ENCODE measurements at regions not wholly inside any gene's neighbourhood (a gene's known extent, or its start where the extent isn't known, plus 50 kb on each side); places are given as distances from the start of the nearest gene placed in this dataset.
"Not testable (repeated sequence)": the region's sequence is repeated elsewhere in the genome, so short reads cannot be mapped to it uniquely, and the experiment has no call there.

GRCh38 chr3:22732641-22733040 lies 470.5 kb upstream of the UBE2E2 start:
- Histone ChIP-seq H2AFZ (ENCODE audit: low read length) (no peak overlapping the region), H3K4me3 (ENCODE audit: insufficient read depth, low read length) (no peak overlapping the region), H4K20me1 (ENCODE audit: insufficient read depth, low read length) (no peaks in the 10 kb centered on the region), H3K27ac (ENCODE audit: low read depth, low read length) (no peak overlapping the region), H3K4me1 (ENCODE audit: insufficient read depth, low read length) (no peaks in the 10 kb centered on the region), H3K27me3 (ENCODE audit: insufficient read depth, low read length) (no peaks in the 10 kb centered on the region), H3K9me3 (ENCODE audit: low read depth, low read length) (no peaks in the 10 kb centered on the region), H3K4me2 (ENCODE audit: insufficient read depth, low read length) (no peak overlapping the region), H3K79me2 (ENCODE audit: insufficient read depth, low read length) (no peaks in the 10 kb centered on the region), H3K36me3 (ENCODE audit: insufficient read depth, low read length) (no peaks in the 10 kb centered on the region)
- DNase-seq (ENCODE audit: insufficient read length, low spot score, missing footprints): no peak
- TF ChIP-seq CTCF (IDR thresholded peaks at IDR 0.05; ENCODE audit: extremely low read depth, low read depth, low read length): no peak

GRCh38 chr3:22734207-22734606 lies 468.9 kb upstream of the UBE2E2 start:
- Histone ChIP-seq H3K36me3 (ENCODE audit: insufficient read depth, low read length) (no peaks in the 10 kb centered on the region), H3K27ac (ENCODE audit: low read depth, low read length) (no peak overlapping the region), H4K20me1 (ENCODE audit: insufficient read depth, low read length) (no peaks in the 10 kb centered on the region), H3K4me2 (ENCODE audit: insufficient read depth, low read length) (no peak overlapping the region), H3K79me2 (ENCODE audit: insufficient read depth, low read length) (no peaks in the 10 kb centered on the region), H2AFZ (ENCODE audit: low read length) (no peak overlapping the region), H3K9me3 (ENCODE audit: low read depth, low read length) (no peaks in the 10 kb centered on the region), H3K4me3 (ENCODE audit: insufficient read depth, low read length) (no peak overlapping the region), H3K4me1 (ENCODE audit: insufficient read depth, low read length) (no peaks in the 10 kb centered on the region), H3K27me3 (ENCODE audit: insufficient read depth, low read length) (no peaks in the 10 kb centered on the region)
- DNase-seq (ENCODE audit: insufficient read length, low spot score, missing footprints): no peak
- no peak for TF ChIP-seq CTCF (IDR thresholded peaks at IDR 0.05; ENCODE audit: extremely low read depth, low read depth, low read length)

- Histone ChIP-seq H3K4me1 (ENCODE audit: insufficient read depth, low read length) (no peaks in the 10 kb centered on the region), H3K4me2 (ENCODE audit: insufficient read depth, low read length) (no peak overlapping the region), H3K4me3 (ENCODE audit: insufficient read depth, low read length) (no peak overlapping the region), H3K27ac (ENCODE audit: low read depth, low read length) (no peak overlapping the region), H4K20me1 (ENCODE audit: insufficient read depth, low read length) (no peaks in the 10 kb centered on the region), H2AFZ (ENCODE audit: low read length) (no peak overlapping the region), H3K27me3 (ENCODE audit: insufficient read depth, low read length) (no peaks in the 10 kb centered on the region), H3K79me2 (ENCODE audit: insufficient read depth, low read length) (no peaks in the 10 kb centered on the region), H3K9me3 (ENCODE audit: low read depth, low read length) (no peaks in the 10 kb centered on the region), H3K36me3 (ENCODE audit: insufficient read depth, low read length) (no peaks in the 10 kb centered on the region)
- no peak for DNase-seq (ENCODE audit: insufficient read length, low spot score, missing footprints)
- no peak for TF ChIP-seq CTCF (IDR thresholded peaks at IDR 0.05; ENCODE audit: extremely low read depth, low read depth, low read length)
These were observed 468.4 kb upstream of the UBE2E2 start for GRCh38 chr3:22734756-22735155.

GRCh38 chr3:22735373-22735772 lies 467.8 kb upstream of the UBE2E2 start:
- H3K27ac ChIP-seq (ENCODE audit: low read depth, low read length): no peak overlapping the region
- no peaks in the 10 kb centered on the region for H3K9me3 ChIP-seq (ENCODE audit: low read depth, low read length)
- TF ChIP-seq CTCF (IDR thresholded peaks at IDR 0.05; ENCODE audit: extremely low read depth, low read depth, low read length): no peak
- no peaks in the 10 kb centered on the region for H3K36me3 ChIP-seq (ENCODE audit: insufficient read depth, low read length)
- no peak for DNase-seq (ENCODE audit: insufficient read length, low spot score, missing footprints)
- no peak overlapping the region for H2AFZ ChIP-seq (ENCODE audit: low read length)
- no peak overlapping the region for H3K4me2 ChIP-seq (ENCODE audit: insufficient read depth, low read length)
- H3K4me3 ChIP-seq (ENCODE audit: insufficient read depth, low read length): no peak overlapping the region
- no peaks in the 10 kb centered on the region for H3K27me3 ChIP-seq (ENCODE audit: insufficient read depth, low read length)
- H3K79me2 ChIP-seq (ENCODE audit: insufficient read depth, low read length): no peaks in the 10 kb centered on the region
- H3K4me1 ChIP-seq (ENCODE audit: insufficient read depth, low read length): no peaks in the 10 kb centered on the region
- no peaks in the 10 kb centered on the region for H4K20me1 ChIP-seq (ENCODE audit: insufficient read depth, low read length)

- not testable (repeated sequence) for H3K36me3 ChIP-seq (ENCODE audit: insufficient read depth, low read length); H4K20me1 ChIP-seq (ENCODE audit: insufficient read depth, low read length); H3K9me3 ChIP-seq (ENCODE audit: low read depth, low read length); DNase-seq (ENCODE audit: insufficient read length, low spot score, missing footprints); H3K4me2 ChIP-seq (ENCODE audit: insufficient read depth, low read length); H2AFZ ChIP-seq (ENCODE audit: low read length); H3K27me3 ChIP-seq (ENCODE audit: insufficient read depth, low read length); H3K27ac ChIP-seq (ENCODE audit: low read depth, low read length); H3K4me1 ChIP-seq (ENCODE audit: insufficient read depth, low read length); H3K79me2 ChIP-seq (ENCODE audit: insufficient read depth, low read length); H3K4me3 ChIP-seq (ENCODE audit: insufficient read depth, low read length)
These were observed 459.7 kb upstream of the UBE2E2 start for GRCh38 chr3:22743386-22743785.
